ENCODE measurements at regions not wholly inside any gene's neighbourhood (a gene's known extent, or its start where the extent isn't known, plus 50 kb on each side); places are given as distances from the start of the nearest gene placed in this dataset.

DNA sequence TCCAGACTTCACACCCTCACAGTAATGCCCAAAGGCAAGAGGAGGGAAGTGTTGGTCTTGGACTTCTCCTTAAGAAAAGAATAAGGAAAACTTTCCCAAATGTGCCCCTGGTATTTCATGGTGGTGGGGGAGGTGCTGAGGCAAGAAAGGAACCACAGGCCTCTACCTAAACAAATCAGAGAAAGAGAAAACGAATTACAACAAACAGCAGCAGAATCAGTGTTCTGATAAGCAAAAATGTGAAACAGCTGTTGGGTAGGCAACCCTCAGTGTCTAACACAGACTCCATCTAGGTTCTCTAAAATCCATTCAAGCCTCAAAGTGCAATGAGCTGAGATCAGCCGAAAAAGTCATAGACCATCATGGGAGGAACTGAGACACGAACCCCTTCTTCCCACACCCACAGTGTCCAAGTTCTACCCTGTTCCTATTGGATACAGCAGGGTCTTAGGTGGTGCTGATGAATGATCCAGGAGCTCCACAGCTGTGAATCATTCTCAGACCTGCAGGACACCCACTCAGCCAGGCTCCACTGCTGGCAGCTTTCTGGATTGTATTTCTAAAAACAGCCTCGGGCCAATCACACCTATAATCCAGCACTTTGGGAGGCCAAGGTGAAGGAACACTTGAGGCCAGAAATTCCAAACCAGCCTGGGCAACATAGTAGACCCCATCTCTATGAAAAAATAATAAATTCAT lies 149.1 kb downstream of the PLPP3 start:
- Histone ChIP-seq H3K9me2 (ENCODE audit: insufficient read depth, low read length) (no peaks in the 10 kb centered on the region), H3K36me3 (ENCODE audit: insufficient read depth, low read length) (no peaks in the 10 kb centered on the region), H3K4me2 (ENCODE audit: low read length) (no peak overlapping the region), H3K4me3 (ENCODE audit: low read depth, low read length, poor library complexity, severe bottlenecking) (no peak overlapping the region), H3K4me1 (ENCODE audit: insufficient read depth, low read length, poor library complexity, severe bottlenecking) (peaks cover 43% of the 10 kb centered on the region), H3K79me2 (ENCODE audit: insufficient read depth, low read depth, low read length) (no peaks in the 10 kb centered on the region), H3K27ac (ENCODE audit: low read depth, low read length, poor library complexity, severe bottlenecking) (no peak overlapping the region), H2AFZ (ENCODE audit: low read length) (no peak overlapping the region), H4K20me1 (ENCODE audit: insufficient read depth, low read length) (no peaks in the 10 kb centered on the region), H3K9me3 (ENCODE audit: low read length) (no peaks in the 10 kb centered on the region)
- TF ChIP-seq EZH2phosphoT487 (IDR thresholded peaks at IDR 0.05; ENCODE audit: borderline replicate concordance, low read depth, low read length) (no peak), CTCF (conservative IDR thresholded peaks at IDR 0.05; ENCODE audit: low read length) (no peak)
- DNase-seq (ENCODE audit: low spot score) = no peak
- CTCF ChIA-PET (ENCODE audit: unreplicated experiment) = no interaction called here
- intact Hi-C loops (cut with micrococcal nuclease; ENCODE audit: unreplicated experiment) = no loop called here
- no TSS peak for BruUV-seq (replicated peaks)
- POLR2A ChIA-PET = interaction anchor here (1.7 kb wide), 1 partner anchor 9 kb away, joined by 4 read pairs; no protein-coding TSS in a partner anchor

DNA sequence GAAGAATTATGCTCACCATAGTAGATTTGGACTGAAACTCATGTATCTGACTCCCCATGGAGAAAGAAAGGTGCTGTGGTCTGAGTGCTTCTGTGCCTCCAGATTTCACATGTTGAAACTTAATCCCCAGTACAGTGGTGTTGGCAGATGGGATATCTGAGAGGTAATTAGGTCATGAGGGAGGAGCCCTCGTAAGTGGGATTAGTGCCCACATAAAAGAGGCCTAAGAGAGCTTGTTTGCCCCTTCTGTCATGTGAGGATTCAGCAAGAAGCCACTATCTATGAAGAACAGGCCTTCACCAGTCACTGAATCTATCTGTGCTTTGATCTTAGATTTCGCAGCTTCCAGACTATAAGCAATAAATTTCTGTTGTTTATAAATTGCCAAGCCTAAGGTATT lies 150.1 kb downstream of the PLPP3 start:
- Histone ChIP-seq H2AFZ (ENCODE audit: low read length) (no peak overlapping the region), H3K36me3 (ENCODE audit: insufficient read depth, low read length) (no peaks in the 10 kb centered on the region), H3K4me2 (ENCODE audit: low read length) (no peak overlapping the region), H3K9me3 (ENCODE audit: low read length) (no peaks in the 10 kb centered on the region), H4K20me1 (ENCODE audit: insufficient read depth, low read length) (no peaks in the 10 kb centered on the region), H3K79me2 (ENCODE audit: insufficient read depth, low read depth, low read length) (no peaks in the 10 kb centered on the region), H3K4me1 (ENCODE audit: insufficient read depth, low read length, poor library complexity, severe bottlenecking) (peaks cover 43% of the 10 kb centered on the region), H3K9me2 (ENCODE audit: insufficient read depth, low read length) (no peaks in the 10 kb centered on the region), H3K4me3 (ENCODE audit: low read depth, low read length, poor library complexity, severe bottlenecking) (no peak overlapping the region), H3K27ac (ENCODE audit: low read depth, low read length, poor library complexity, severe bottlenecking) (no peak overlapping the region)
- no peak for DNase-seq (ENCODE audit: low spot score)
- intact Hi-C loops (cut with micrococcal nuclease; ENCODE audit: unreplicated experiment) = no loop called here
- no TSS peak for BruUV-seq (replicated peaks)
- POLR2A ChIA-PET = interaction anchor here (0.6 to 1.7 kb wide), 2 partner anchors 8 to 95 kb away, joined by 3 to 4 read pairs; no protein-coding TSS in a partner anchor
- CTCF ChIA-PET (ENCODE audit: unreplicated experiment) = no interaction called here
- no peak for TF ChIP-seq EZH2phosphoT487 (IDR thresholded peaks at IDR 0.05; ENCODE audit: borderline replicate concordance, low read depth, low read length)

DNA sequence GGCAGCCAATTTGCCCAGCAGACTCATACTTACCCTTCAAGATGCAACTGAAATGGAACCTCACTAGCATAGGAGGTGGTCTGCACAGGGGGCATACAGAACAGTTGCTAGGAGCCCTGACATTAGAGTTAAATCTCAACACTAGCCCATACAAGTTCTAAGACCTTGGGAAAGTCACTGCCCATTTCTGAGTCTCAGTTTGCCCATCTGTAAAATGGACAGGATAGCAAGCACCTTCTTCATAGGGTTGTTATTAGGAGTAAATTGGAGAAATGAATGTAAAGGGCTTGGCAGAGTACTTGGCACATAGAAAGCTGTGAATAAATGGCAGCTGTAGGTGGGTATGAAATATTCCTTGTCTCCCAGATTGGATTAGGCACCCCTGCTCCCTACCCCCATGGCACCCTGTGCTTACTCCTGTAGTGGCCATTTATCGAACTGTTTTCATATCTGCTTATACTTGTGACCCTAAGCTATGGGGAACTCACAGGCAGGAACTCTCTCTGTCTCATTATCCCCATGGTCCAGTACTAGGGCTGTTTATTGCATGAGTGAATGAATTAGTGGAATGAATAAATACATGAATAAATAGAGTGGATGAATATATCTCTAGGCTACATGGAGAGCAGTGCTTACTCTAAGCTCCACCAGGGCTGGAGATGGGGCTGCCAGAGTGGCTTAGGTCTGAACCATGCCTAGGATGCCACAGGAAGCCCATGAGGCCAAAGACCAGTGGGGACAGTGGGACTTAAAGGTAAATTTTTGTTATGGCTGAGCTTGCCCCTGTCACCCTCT lies 152.6 kb downstream of the PLPP3 start:
- H3K27ac ChIP-seq (ENCODE audit: low read depth, low read length, poor library complexity, severe bottlenecking) = no peak overlapping the region
- H4K20me1 ChIP-seq (ENCODE audit: insufficient read depth, low read length) = no peaks in the 10 kb centered on the region
- H3K4me2 ChIP-seq (ENCODE audit: low read length) = no peak overlapping the region
- no peak overlapping the region for H2AFZ ChIP-seq (ENCODE audit: low read length)
- no peak for DNase-seq (ENCODE audit: low spot score)
- H3K4me1 ChIP-seq (ENCODE audit: insufficient read depth, low read length, poor library complexity, severe bottlenecking) = peaks cover 21% of the 10 kb centered on the region
- intact Hi-C loops (cut with micrococcal nuclease; ENCODE audit: unreplicated experiment) = no loop called here
- H3K9me2 ChIP-seq (ENCODE audit: insufficient read depth, low read length) = no peaks in the 10 kb centered on the region
- H3K79me2 ChIP-seq (ENCODE audit: insufficient read depth, low read depth, low read length) = no peaks in the 10 kb centered on the region
- TF ChIP-seq CTCF (conservative IDR thresholded peaks at IDR 0.05; ENCODE audit: low read length) (no peak), EZH2phosphoT487 (IDR thresholded peaks at IDR 0.05; ENCODE audit: borderline replicate concordance, low read depth, low read length) (no peak)
- no peak overlapping the region for H3K4me3 ChIP-seq (ENCODE audit: low read depth, low read length, poor library complexity, severe bottlenecking)
- ChIA-PET CTCF (ENCODE audit: unreplicated experiment) (no interaction called here), POLR2A (interaction anchor here (0.6 kb wide), 2 partner anchors 167 to 455 kb away, joined by 3 to 4 read pairs; no protein-coding TSS in a partner anchor)
- no TSS peak for BruUV-seq (replicated peaks)
- no peaks in the 10 kb centered on the region for H3K36me3 ChIP-seq (ENCODE audit: insufficient read depth, low read length)
- H3K9me3 ChIP-seq (ENCODE audit: low read length) = no peaks in the 10 kb centered on the region
